Skin epidermis (tissue), 12 donors: ENCODE measurements at regions not wholly inside any gene's neighbourhood (a gene's known extent, or its start where the extent isn't known, plus 50 kb on each side); places are given as distances from the start of the nearest gene placed in this dataset.
A peak's percentile ranks its signal among the peaks of the same experiment; 100 is the strongest.

Source experiments
- H3K27ac ChIP-seq, 21 experiments: fragments of 200-600 bp; sonication (generic) in 11 of 21; one replicate each; pipeline ENCODE4 v1.5.0; 2020; ENCODE audit warnings: mild to moderate bottlenecking in 3 of 21, inconsistent platforms in 2 of 21, moderate library complexity in 2 of 21
- H3K4me3 ChIP-seq, 7 experiments: fragments of 200-600 bp; sonication (generic) in 2 of 7; one replicate each; pipeline ENCODE4 v1.5.0; 2020; ENCODE audit warnings: inconsistent platforms in 2 of 7, mild to moderate bottlenecking in 2 of 7, moderate library complexity in 1 of 7

DNA sequence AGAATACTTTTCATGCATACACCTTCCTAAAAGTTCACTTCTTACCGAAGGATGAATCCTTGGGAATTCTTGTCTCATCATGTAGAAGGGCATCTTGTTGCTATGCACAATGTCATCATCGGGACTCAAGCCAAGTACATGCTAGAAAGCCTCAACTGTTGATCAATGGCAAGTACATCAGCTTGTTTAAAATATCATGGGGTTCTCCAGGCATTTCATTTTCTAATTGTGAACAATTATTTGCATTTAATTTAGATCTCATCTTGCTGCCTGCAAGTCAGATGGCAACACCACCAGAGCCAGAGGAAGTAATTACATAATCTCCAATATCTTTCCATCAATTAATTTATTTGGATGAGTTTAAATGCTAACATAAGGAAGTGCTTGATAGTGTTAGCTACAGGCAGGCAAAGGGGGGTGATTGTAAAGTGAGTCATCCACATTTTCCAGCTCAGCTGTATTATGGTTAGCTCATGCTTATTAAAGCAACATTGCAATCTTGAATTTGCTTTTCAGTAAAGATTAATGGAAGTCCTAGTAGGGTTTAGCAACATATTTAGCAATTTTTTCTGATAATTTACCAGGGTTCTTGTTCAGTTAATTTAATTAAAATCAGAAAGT is 356.5 kb downstream of the CBLL2 start:
- no peak overlapping the region for H3K4me3 ChIP-seq
- H3K27ac ChIP-seq: no peak overlapping the region

DNA sequence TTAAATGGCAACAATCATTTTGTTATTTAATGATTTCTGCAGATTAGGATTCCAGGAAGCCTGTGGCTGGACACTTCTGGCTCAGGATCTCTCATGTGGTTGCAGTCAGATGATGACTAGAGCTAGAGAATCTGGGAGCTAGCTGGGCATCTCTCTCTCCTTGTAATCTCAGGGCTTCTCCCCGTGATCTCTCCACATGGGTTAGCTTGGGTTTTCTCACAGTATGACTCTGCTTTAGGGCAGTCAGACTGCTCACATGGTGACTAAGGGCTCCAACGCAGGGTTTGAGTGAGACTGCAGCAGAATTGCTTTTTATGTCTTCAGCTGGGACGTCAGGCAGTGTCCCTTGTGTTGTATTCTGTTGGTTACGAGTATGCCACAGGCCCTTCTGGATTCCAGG is 361.4 kb downstream of the CBLL2 start:
- H3K4me3 ChIP-seq: no peak overlapping the region
- peak overlapping the region in 1 of 21 experiments; percentile 27 for H3K27ac ChIP-seq

DNA sequence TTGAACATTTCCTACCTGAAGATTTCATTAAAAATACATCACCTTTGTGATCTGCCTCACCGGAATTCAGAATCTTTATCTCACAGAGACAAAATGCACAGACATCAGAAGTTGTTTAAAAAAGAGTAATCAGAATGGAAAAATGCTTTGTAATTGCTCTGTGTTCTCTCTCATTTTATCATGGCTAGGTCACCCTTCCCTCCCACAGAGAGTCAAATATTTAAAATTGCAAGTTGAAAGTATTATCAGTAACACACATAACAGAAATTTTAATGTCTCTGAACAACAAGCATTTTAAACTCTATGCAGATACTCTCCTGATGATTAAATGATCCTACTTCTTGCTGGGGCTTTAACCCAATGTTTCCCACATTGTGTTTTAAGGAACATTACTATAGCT is 362.0 kb downstream of the CBLL2 start:
- Histone ChIP-seq H3K27ac (peak overlapping the region in 2 of 21 experiments; percentile 27 to 29), H3K4me3 (no peak overlapping the region)

DNA sequence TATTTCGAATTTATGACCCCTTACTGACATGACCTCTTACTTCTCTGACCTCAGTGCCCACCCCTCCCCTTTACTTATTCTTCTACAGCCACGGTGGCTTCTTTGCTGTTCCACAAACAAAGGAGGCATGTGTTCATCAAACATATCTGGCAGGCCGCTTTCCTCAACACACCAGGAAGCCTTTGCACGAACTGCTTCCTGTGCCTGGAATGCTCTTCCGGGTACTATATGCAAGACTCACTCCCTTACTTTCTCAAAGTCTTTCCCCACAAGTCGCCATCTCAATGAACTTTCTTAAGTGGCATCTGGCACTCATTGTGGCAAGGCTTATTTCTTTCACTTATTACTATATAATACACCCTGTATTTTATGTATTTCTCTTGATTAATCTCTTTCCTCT is 351.5 kb upstream of the DDX53 start:
- Histone ChIP-seq H3K27ac (no peak overlapping the region), H3K4me3 (no peak overlapping the region)

DNA sequence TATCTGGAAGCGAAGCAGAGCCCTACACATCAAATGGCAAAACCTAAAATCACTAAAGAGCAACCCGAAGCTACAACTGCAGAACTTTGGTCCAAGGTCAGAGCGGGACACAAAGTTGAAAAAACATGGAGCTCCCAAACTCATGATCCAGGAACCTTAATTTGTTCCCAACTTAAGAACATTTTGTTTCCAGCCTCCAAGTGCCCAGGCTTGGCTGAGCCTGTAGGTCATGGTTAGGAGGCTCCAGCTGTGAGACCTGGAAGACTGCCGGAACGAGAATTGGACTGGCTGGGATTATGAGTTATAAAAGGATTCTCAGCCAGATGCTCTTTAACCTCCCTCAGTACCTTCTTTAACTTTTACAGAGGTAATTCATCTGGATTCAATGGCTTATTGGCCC is 349.1 kb upstream of the DDX53 start:
- no peak overlapping the region for H3K4me3 ChIP-seq
- H3K27ac ChIP-seq: no peak overlapping the region

DNA sequence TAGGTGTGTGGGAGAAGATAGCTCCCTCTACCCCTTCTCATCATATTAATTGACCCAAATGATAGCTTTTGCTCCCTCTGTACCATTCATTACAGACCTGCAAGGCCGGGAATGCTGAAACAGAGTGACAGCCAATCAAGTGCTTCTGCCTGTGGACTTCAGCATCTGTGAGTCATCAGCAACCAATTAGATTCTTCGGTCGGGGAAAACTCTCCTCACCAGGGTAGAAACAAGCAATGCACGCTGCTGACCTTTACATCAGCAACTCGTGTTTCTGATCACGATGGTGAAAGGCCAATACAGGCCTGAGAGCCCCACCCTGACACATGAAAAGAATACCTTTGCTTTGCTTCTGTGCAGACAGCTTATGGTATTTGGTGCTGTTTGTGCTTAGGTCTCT is 347.2 kb upstream of the DDX53 start:
- Histone ChIP-seq H3K27ac (no peak overlapping the region), H3K4me3 (no peak overlapping the region)

DNA sequence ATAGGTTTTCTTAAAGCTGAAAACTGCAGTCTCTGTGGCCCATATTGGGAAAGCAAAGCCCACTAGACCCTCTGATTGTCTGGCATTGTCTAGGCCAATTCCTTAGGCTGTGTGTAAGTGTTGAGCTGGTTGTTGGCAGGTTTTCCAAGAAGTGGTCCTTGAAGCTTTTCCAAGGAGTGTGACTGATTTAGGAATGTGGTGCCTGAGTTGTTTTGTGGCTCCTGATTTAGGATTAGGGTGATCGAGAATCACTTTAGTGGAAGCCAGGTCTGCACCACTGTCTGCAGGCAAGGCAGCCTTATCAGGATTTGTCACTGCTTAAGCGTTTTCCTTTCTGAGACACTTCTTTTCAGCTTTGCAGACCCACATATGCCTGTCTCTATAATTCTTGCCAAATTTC is 339.0 kb upstream of the DDX53 start:
- H3K27ac ChIP-seq: no peak overlapping the region

DNA sequence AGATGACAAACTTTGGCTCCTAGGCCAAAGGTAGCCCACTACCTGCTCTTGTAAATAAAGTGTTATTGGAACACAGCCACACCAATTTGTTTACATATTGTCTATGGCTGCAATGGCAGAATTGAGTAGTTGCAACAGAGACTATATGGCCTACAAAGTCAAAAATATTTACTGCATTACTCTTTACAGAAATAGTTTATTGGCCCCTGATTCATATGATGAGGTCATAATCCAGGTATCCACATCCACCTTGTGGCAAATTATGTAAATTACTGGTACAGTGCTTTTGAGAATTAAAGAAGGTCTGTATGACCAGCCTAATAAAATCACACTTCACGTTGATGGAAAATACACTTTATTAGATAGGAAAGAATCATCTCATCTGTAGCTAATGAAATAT is 337.0 kb upstream of the DDX53 start:
- Histone ChIP-seq H3K4me3 (no peak overlapping the region), H3K27ac (no peak overlapping the region)

More for the DNA sequence above, 339.0 kb upstream of the DDX53 start:
- no peak overlapping the region for H3K4me3 ChIP-seq

DNA sequence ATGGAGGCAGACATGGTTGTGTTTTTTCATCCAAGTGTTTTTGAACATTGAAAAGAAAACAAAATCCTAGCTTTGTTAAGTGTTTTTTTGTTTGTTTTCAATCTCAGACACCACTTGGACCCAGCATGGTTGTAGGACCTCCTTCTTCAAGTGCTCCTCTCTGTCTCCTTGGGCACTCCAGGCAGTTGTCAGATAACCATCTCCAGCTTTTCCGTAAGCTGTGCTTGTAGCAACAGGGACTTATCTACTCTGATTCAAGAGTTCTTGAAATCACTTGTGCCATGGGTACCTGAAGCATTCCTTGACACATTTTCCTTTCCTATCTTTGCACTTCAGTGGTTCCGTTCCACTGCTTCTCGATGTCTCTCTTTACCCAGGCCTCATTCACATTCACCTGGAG is 334.9 kb upstream of the DDX53 start:
- H3K4me3 ChIP-seq: no peak overlapping the region
- H3K27ac ChIP-seq: no peak overlapping the region

DNA sequence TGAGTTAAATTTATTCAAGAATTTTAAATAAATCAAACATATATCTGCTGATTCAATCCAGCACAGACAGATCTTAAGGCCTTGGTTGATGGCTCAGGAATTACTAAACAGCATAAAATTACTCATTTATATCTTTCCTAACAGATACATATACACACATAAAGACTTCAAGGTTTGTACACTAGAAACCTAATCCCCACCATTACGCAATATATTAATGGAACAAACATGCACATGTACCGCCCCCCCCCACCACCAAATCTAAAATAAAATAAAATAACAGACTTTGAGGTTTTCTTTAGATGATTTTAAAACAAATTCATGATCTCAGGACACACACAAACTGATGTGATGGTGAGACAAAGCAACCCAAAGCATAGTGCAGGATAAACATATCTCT is 333.9 kb upstream of the DDX53 start:
- Histone ChIP-seq H3K4me3 (no peak overlapping the region), H3K27ac (no peak overlapping the region)

DNA sequence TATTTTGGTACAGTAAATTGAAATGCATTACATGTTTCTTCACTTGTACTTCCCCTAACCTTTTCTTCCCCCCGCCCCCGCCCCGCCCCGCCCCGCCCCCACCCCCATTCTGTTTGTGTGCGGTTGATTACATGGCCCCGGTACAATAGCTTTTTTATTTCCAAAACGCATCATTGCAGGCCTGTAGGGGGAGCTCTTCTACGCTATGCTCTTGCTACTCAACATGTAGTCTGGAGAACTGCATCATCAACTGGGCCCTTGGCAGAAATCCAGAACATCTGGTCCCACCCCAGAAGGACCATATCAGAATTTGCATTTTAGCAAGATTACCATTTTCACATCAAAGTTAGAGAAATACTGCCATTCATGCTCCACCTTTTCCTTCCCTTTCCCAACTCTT is 333.3 kb upstream of the DDX53 start:
- no peak overlapping the region for H3K27ac ChIP-seq
- H3K4me3 ChIP-seq: no peak overlapping the region

DNA sequence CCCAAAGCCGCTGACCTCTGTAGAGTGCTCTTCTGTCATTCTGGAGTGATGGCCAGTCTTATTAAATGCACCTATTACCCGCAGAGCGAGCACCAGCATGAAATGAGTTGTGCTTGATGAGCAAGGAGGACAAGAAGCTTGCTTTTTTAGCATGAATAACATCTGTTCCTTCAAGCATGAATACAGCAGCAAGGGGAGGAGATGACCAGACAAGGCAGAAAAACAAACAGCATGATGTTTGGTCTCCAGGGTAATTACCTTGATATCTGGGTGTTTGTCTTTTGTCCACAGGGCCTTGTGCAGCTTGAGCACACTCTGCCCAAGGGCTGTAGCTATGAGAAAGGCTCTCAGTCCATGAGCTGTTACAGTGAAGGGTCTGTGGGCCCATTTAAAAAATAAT is 324.8 kb upstream of the DDX53 start:
- no peak overlapping the region for H3K4me3 ChIP-seq
- H3K27ac ChIP-seq: no peak overlapping the region

DNA sequence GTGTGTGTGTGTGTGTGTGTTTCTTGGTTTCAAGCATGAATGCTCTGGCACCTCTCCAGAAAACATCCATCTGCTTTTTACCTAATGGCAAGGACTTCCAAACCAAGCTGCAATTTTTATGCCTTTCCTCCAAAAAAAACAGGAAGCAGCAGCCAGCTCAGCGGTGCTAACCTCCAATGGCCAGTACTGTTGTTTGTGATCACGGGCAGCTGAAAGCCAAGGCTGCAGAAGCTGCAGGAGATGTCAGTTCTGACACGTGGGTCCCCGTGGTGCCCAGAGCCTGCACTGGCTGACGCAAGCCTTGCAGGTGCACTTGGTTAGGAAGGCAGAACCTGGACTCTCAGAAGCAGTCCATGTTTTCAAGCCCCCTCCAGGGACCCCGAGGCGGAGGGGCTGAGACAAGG is 313.6 kb upstream of the DDX53 start:
- Histone ChIP-seq H3K27ac (no peak overlapping the region), H3K4me3 (no peak overlapping the region)

DNA sequence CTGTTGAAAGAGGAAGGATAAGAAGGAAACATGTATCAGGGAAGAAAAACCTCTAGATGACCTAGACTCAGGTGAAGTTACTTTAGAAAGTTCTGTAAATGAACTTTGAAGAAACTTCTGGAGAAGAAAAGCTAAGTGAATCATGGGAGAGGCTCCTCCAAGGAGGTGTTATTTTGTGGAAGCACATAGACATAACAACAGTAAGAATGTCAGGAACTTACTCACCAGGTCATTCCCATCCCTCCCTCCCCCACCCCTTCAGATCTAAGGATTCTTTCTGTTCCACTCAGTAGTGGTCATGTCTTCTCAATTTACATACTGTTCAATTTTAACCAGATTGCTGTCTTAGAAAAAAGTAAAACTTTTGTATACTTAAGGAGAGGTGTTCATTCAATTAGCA is 310.5 kb upstream of the DDX53 start:
- no peak overlapping the region for H3K4me3 ChIP-seq
- no peak overlapping the region for H3K27ac ChIP-seq

DNA sequence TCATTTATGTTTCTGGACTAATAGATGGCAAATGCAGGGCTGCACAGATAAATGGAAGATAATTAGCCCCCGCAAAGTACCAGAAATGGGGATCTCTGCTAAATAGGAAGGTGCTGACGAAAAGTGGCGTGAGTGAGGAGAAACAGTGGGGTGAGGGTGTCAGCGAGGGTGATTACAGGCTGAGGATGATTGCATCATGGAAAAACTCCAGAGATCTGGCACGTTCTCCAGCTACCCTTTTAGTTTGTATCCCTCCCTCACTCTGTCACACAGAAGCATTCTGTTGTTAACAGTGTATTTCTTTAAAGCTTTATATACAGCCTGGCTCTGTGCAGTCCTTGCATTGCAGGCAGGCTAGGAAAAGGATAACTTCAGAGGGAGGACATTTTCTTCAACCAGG is 309.6 kb upstream of the DDX53 start:
- Histone ChIP-seq H3K27ac (no peak overlapping the region), H3K4me3 (no peak overlapping the region)

DNA sequence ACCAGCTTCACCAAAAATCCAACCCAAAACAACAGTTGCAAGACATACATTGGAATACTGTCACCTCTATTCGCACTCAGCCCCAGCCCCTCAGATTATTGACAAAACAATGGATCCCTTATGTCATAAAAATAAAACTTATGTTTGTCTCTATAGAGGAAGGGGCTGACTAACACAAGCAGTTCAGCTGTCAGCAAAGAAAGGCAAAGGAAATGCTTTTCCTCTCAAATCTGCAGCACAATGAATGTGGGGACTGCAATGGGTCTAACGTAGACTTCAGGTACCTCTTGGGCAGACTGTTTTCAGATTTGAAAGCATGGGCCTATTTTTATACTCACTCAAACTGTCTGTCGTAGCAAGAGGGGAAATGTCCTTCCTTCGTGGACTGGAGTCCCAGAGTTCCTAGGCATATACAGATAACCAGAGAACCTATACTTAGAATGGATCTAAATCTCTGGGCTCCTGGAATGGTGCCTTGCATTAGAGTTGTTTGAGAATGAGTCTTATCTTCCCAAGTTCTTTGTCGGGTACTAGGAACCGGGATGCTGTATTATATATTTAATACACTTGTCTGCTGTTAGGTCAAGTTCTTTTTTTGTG is 307.7 kb upstream of the DDX53 start:
- no peak overlapping the region for H3K27ac ChIP-seq
- H3K4me3 ChIP-seq: no peak overlapping the region

DNA sequence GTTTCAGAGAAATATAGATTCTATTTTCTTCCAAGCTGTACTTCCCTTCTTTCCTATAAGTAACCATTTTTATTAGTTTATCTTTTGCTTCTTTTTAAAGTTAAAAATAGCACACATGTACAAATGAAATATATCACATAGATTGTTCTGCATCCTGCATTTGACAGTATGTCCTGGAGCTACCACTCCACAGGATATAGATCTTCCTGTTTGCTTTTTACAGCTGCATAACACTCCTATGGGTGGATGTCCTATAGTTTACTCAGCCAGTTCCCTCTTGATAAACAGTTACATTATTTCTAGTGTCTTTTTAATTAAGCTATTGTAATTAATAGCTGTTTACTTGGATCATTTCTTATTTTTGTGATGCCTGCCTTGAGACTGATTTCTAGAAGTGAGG is 301.6 kb upstream of the DDX53 start:
- no peak overlapping the region for H3K27ac ChIP-seq
- no peak overlapping the region for H3K4me3 ChIP-seq

DNA sequence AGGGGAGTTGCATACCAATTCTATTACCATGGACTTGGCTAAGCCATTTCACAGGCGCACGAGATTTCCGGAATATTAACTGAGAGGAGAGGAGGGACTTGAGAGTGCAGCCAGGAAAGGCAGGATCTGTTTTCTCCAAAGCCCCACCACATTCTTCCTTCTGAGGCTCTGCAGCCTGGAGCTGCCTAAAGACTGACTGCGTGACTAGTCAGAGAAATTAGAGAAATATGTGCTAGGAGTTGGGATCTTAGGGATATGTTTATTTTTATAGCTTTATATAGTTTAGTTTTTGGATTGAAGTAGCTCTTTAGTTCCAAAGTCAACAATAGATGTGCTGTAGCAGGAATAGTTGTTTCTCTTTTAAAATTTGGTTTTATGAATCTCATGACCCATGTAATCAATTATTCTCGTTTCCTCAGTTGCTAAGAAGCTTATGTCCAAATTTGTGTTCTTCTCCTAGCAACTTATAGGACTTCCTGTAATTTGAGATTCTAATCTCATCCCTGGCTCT is 300.1 kb upstream of the DDX53 start:
- no peak overlapping the region for H3K27ac ChIP-seq
- H3K4me3 ChIP-seq: no peak overlapping the region

DNA sequence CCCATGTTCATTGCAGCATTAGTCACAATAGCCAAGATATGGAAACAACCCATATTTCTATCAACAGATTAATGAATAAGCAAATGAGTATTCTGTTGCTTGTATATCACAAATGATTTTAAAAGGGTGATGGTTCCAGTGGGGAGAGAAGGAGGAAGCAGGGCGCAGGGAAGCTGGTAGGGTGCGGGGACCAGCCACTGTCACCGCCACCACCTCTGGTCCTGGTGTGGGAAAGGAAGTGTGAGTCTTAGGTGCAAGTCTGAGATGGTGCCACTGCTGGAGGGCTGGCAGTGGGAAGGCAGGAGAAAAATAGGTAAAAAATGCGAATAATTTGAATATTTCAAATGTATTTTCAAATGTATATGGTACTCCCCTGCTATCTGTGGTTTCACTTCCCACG is 286.8 kb upstream of the DDX53 start:
- Histone ChIP-seq H3K27ac (no peak overlapping the region), H3K4me3 (no peak overlapping the region)

DNA sequence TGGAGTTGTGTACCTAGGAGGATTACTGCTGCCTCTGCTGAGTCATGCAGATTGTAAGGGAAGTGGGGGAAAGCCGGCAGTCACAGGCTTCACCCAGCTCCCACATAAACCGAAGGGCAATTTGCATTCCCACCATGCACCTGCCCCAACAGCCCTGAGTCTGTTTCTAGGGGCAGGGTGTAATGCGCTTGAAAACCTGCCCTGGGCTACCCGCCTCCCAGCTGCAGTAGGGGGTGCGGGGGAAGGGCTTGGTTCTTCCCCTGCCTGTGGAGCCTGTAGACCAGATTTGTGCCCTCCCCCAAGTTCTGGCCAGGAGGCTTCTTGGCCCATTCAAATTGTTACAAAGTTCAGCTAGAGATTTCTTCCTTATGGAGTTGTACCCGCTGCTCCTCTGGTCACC is 269.2 kb upstream of the DDX53 start:
- no peak overlapping the region for H3K4me3 ChIP-seq
- H3K27ac ChIP-seq: no peak overlapping the region

DNA sequence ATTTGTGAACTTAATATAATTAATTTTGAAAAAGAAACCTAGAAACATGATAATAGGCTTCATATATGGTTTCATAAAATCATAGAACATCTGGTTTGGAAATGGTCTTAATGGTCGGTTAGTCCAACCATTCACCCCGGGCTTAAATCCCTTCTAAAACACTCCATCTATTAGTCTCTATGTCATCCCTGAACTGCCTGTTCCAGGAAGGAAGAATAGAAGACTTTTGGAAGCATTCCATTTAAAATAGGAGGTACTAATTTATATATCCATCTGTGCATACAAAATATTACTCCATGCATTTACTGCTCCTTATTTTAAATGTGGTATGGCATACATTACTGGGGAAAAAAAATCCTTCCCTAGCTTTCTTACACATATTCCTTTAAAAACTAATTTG is 262.2 kb upstream of the DDX53 start:
- Histone ChIP-seq H3K4me3 (no peak overlapping the region), H3K27ac (no peak overlapping the region)

DNA sequence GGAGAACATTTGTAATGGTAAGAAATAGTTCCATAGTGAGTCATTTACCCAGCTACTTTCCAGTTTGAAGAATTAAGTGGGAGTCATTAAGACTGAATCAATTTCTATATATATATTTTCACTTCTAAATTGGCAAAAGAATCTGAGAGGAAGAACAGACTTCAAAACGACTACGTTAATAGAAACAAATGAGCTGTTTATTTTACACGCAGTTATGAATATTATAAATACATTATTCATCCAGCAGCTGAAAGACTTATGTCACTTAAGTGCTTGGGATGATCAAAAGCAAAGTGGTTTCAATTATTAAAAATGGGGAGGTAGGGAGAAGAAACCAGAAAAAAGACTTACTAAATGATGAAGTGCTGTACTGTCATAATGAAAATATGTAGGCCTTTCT is 260.5 kb upstream of the DDX53 start:
- H3K4me3 ChIP-seq: no peak overlapping the region
- no peak overlapping the region for H3K27ac ChIP-seq
